ENCODE measurements at regions not wholly inside any gene's neighbourhood (a gene's known extent, or its start where the extent isn't known, plus 50 kb on each side); places are given as distances from the start of the nearest gene placed in this dataset.
"Not testable (repeated sequence)": the region's sequence is repeated elsewhere in the genome, so short reads cannot be mapped to it uniquely, and the experiment has no call there.

- DNase-seq: no peak
Measured at GRCh38 chrX:114017086-114017485, 566.8 kb upstream of the HTR2C start.

GRCh38 chrX:114015966-114016365, 567.9 kb upstream of the HTR2C start:
- DNase-seq: no peak

GRCh38 chrX:114006664-114007063, 577.2 kb upstream of the HTR2C start:
- DNase-seq: no peak

GRCh38 chrX:113996781-113997180, 587.1 kb upstream of the HTR2C start:
- DNase-seq: no peak

GRCh38 chrX:113991720-113992119, 592.2 kb upstream of the HTR2C start:
- DNase-seq: not testable (repeated sequence)

GRCh38 chrX:113990669-113991068, 593.2 kb upstream of the HTR2C start:
- DNase-seq: not testable (repeated sequence)

- not testable (repeated sequence) for DNase-seq
Measured at GRCh38 chrX:113988315-113988935, 595.5 kb upstream of the HTR2C start.

GRCh38 chrX:113986427-113986826, 597.5 kb upstream of the HTR2C start:
- no peak for DNase-seq

GRCh38 chrX:113982766-113983165, 601.1 kb upstream of the HTR2C start:
- no peak for DNase-seq

- no peak for DNase-seq
Measured at GRCh38 chrX:113980953-113981352, 602.9 kb upstream of the HTR2C start.

- DNase-seq: no peak
Measured at GRCh38 chrX:113977887-113978286, 606.0 kb upstream of the HTR2C start.

- DNase-seq: no peak
Measured at GRCh38 chrX:113975441-113975840, 608.4 kb upstream of the HTR2C start.

GRCh38 chrX:113974881-113975280, 609.0 kb upstream of the HTR2C start:
- no peak for DNase-seq

- no peak for DNase-seq
Measured at GRCh38 chrX:113973706-113974105, 610.2 kb upstream of the HTR2C start.

- DNase-seq: no peak
Measured at GRCh38 chrX:113966791-113967190, 617.1 kb upstream of the HTR2C start.

GRCh38 chrX:113962343-113962742, 621.5 kb upstream of the HTR2C start:
- no peak for DNase-seq

GRCh38 chrX:113959912-113960626, 623.8 kb upstream of the HTR2C start:
- no peak for DNase-seq

GRCh38 chrX:113956936-113957335, 627.0 kb upstream of the HTR2C start:
- no peak for DNase-seq

GRCh38 chrX:113954297-113954696, 629.6 kb upstream of the HTR2C start:
- no peak for DNase-seq

GRCh38 chrX:113950081-113950678, 633.7 kb upstream of the HTR2C start:
- DNase-seq: no peak

GRCh38 chrX:113947548-113947947, 636.3 kb upstream of the HTR2C start:
- no peak for DNase-seq

GRCh38 chrX:113935518-113935917, 648.4 kb upstream of the HTR2C start:
- DNase-seq: no peak

GRCh38 chrX:113933931-113934330, 650.0 kb upstream of the HTR2C start:
- DNase-seq: peak in 1 of 58 donors; percentile 0
